ENCODE measurements at regions not wholly inside any gene's neighbourhood (a gene's known extent, or its start where the extent isn't known, plus 50 kb on each side); places are given as distances from the start of the nearest gene placed in this dataset.
"Not testable (repeated sequence)": the region's sequence is repeated elsewhere in the genome, so short reads cannot be mapped to it uniquely, and the experiment has no call there.

GRCh38 chr18:22752014-22752413 lies 181.1 kb upstream of the RBBP8 start:
- DNase-seq: no peak

GRCh38 chr18:22753130-22753831 lies 179.8 kb upstream of the RBBP8 start:
- DNase-seq: no peak

- not testable (repeated sequence) for DNase-seq
Measured at GRCh38 chr18:22764005-22764404, 169.1 kb upstream of the RBBP8 start.

GRCh38 chr18:22765896-22766295 lies 167.2 kb upstream of the RBBP8 start:
- DNase-seq: no peak

GRCh38 chr18:22767653-22768052 lies 165.5 kb upstream of the RBBP8 start:
- DNase-seq: no peak

- DNase-seq: no peak
Measured at GRCh38 chr18:22773944-22774343, 159.2 kb upstream of the RBBP8 start.

GRCh38 chr18:22778996-22779395 lies 154.1 kb upstream of the RBBP8 start:
- DNase-seq: no peak

GRCh38 chr18:22783245-22783644 lies 149.9 kb upstream of the RBBP8 start:
- DNase-seq: no peak

GRCh38 chr18:22783662-22784076 lies 149.5 kb upstream of the RBBP8 start:
- no peak for DNase-seq

GRCh38 chr18:22789052-22789451 lies 144.1 kb upstream of the RBBP8 start:
- no peak for DNase-seq

- DNase-seq: no peak
Measured at GRCh38 chr18:22789600-22789999, 143.5 kb upstream of the RBBP8 start.

GRCh38 chr18:22790545-22791309 lies 142.4 kb upstream of the RBBP8 start:
- DNase-seq: peak; percentile 63

- DNase-seq: no peak
Measured at GRCh38 chr18:22791310-22791610, 141.9 kb upstream of the RBBP8 start.

- no peak for DNase-seq
Measured at GRCh38 chr18:22796113-22796512, 137.0 kb upstream of the RBBP8 start.

- DNase-seq: no peak
Measured at GRCh38 chr18:22800551-22800951, 132.6 kb upstream of the RBBP8 start.

- DNase-seq: peak; percentile 74
Measured at GRCh38 chr18:22813648-22814328, 119.3 kb upstream of the RBBP8 start.

- DNase-seq: peak; percentile 39
Measured at GRCh38 chr18:22814329-22814703, 118.8 kb upstream of the RBBP8 start.

- DNase-seq: no peak
Measured at GRCh38 chr18:22816266-22817176, 116.6 kb upstream of the RBBP8 start.

GRCh38 chr18:22817844-22818243 lies 115.3 kb upstream of the RBBP8 start:
- peak; percentile 58 for DNase-seq

GRCh38 chr18:22822024-22822423 lies 111.1 kb upstream of the RBBP8 start:
- DNase-seq: peak; percentile 59

- no peak for DNase-seq
Measured at GRCh38 chr18:22822841-22823508, 110.2 kb upstream of the RBBP8 start.

GRCh38 chr18:22826726-22827125 lies 106.4 kb upstream of the RBBP8 start:
- no peak for DNase-seq

Data from dermis blood vessel endothelial cell (primary cell).